SK-N-SH (cell line): ENCODE measurements at regions not wholly inside any gene's neighbourhood (a gene's known extent, or its start where the extent isn't known, plus 50 kb on each side); places are given as distances from the start of the nearest gene placed in this dataset.

Experiments
- CTCF ChIA-PET: fragments of 300-600, 350-600 bp; formaldehyde crosslinking; extraction: SDS; loops from one replicate; lab custom pipeline; 2021; lab: Yijun Ruan, JAX
- POLR2A ChIA-PET: fragments of 350-600 bp; sonication (Branson Sonifier 250); formaldehyde crosslinking; extraction: SDS; loops from one replicate; lab custom pipeline; 2020; ENCODE audit warnings: antibody characterized with exemption, inconsistent platforms; lab: Yijun Ruan, JAX
- DNase-seq: peaks from one replicate; pipeline ENCODE4 v3.0.0; 2012
- H2AFZ ChIP-seq: fragments of 200-600 bp; sonication (generic); 2 replicates; pipeline ENCODE4 v1.8.1; 2016; ENCODE audit warnings: antibody characterized with exemption, mild to moderate bottlenecking, low read depth
- H3F3A ChIP-seq: fragments of 200-600 bp; sonication (generic); replicated peaks from 2 replicates; pipeline ENCODE3; 2016; ENCODE audit warnings: antibody characterized with exemption, mild to moderate bottlenecking; ENCODE audit not compliant: insufficient read depth
- H3K27ac ChIP-seq, 2 experiments: fragments of 200-500 bp in 1 of 2; fragments of 200-600 bp in 1 of 2; sonication (Bioruptor generic) in 1 of 2; sonication (generic), shearing (Covaris generic) in 1 of 2; 2 replicates each; pipeline versions ENCODE4 v1.5.1 to v1.6.1; 2014 to 2016; ENCODE audit warnings: low read depth in 2 of 2, inconsistent platforms in 1 of 2, low read length in 1 of 2, mild to moderate bottlenecking in 1 of 2, mixed read lengths in 1 of 2
- H3K27me3 ChIP-seq: fragments of 200-600 bp; sonication (generic), shearing (Covaris generic); 2 replicates; pipeline ENCODE4 v1.6.1; 2016; ENCODE audit warnings: mixed run types; ENCODE audit not compliant: insufficient read depth
- H3K36me3 ChIP-seq, 2 experiments: fragments of 200-500 bp in 1 of 2; fragments of 200-600 bp in 1 of 2; sonication (Bioruptor generic) in 1 of 2; sonication (generic) in 1 of 2; replicated peaks in 1 of 2; 2 replicates each; pipeline versions ENCODE3 to v1.5.1; 2014 to 2016; ENCODE audit warnings: low read length in 1 of 2, mild to moderate bottlenecking in 1 of 2; ENCODE audit not compliant: insufficient read depth in 2 of 2, control insufficient read depth in 1 of 2
- H3K4me1 ChIP-seq, 2 experiments: fragments of 200-500 bp in 1 of 2; fragments of 200-600 bp in 1 of 2; sonication (Bioruptor generic) in 1 of 2; sonication (generic), shearing (Covaris generic) in 1 of 2; 2 replicates each; pipeline versions ENCODE4 v1.5.1 to v1.6.1; 2014 to 2016; ENCODE audit warnings: low read depth in 1 of 2, low read length in 1 of 2, mixed run types in 1 of 2; ENCODE audit not compliant: insufficient read depth in 2 of 2, control insufficient read depth in 1 of 2
- H3K4me2 ChIP-seq: fragments of 200-600 bp; sonication (generic), shearing (Covaris generic); 2 replicates; pipeline ENCODE4 v1.6.1; 2017; ENCODE audit warnings: mixed run types
- H3K4me3 ChIP-seq, 2 experiments: fragments of 200-500 bp in 1 of 2; fragments of 200-600 bp in 1 of 2; sonication (Bioruptor generic) in 1 of 2; sonication (generic), shearing (Covaris generic) in 1 of 2; 2 replicates each; pipeline versions ENCODE4 v1.5.1 to v1.8.1; 2014 to 2016; ENCODE audit warnings: low read depth in 2 of 2, inconsistent platforms in 1 of 2, low read length in 1 of 2, mild to moderate bottlenecking in 1 of 2, mixed read lengths in 1 of 2, moderate library complexity in 1 of 2
- H3K79me2 ChIP-seq: fragments of 200-600 bp; sonication (generic); 2 replicates; pipeline ENCODE4 v1.8.1; 2017; ENCODE audit warnings: mild to moderate bottlenecking; ENCODE audit not compliant: insufficient read depth
- H3K9ac ChIP-seq: fragments of 200-600 bp; sonication (generic); 2 replicates; pipeline ENCODE4 v1.6.1; 2017; ENCODE audit warnings: mixed run types
- H3K9me2 ChIP-seq: fragments of 200-600 bp; sonication (generic); 2 replicates; pipeline ENCODE4 v1.6.1; 2017; ENCODE audit warnings: mixed run types
- H3K9me3 ChIP-seq: fragments of 200-600 bp; sonication (generic); 2 replicates; pipeline ENCODE4 v1.6.1; 2017; ENCODE audit warnings: mixed run types, mild to moderate bottlenecking, moderate library complexity
- H4K20me1 ChIP-seq: fragments of 200-600 bp; sonication (generic); 2 replicates; pipeline ENCODE4 v1.6.1; 2017; ENCODE audit warnings: mild to moderate bottlenecking, mixed run types; ENCODE audit not compliant: insufficient read depth
- EZH2phosphoT487 ChIP-seq: fragments of 200-600 bp; sonication (generic); IDR thresholded peaks from 2 replicates; pipeline ENCODE4 v1.6.1; 2017; ENCODE audit warnings: low read depth, mixed run types, mild to moderate bottlenecking, antibody characterized with exemption, moderate library complexity, borderline replicate concordance
- FOXM1 ChIP-seq: IDR thresholded peaks from 2 replicates; pipeline ENCODE4 v1.4.0; 2012; ENCODE audit warnings: low read depth, mild to moderate bottlenecking
- GABPA ChIP-seq: IDR thresholded peaks from 2 replicates; pipeline ENCODE4 v1.4.0; 2012; ENCODE audit warnings: low read depth, mild to moderate bottlenecking
- JUND ChIP-seq: IDR thresholded peaks from 2 replicates; pipeline ENCODE4 v1.4.0; 2012
- NFIC ChIP-seq: IDR thresholded peaks from 2 replicates; pipeline ENCODE4 v1.4.0; 2012; ENCODE audit warnings: borderline replicate concordance
- NRF1 ChIP-seq: IDR thresholded peaks from 2 replicates; pipeline ENCODE4 v1.6.1; 2012; ENCODE audit warnings: low read depth, mild to moderate bottlenecking, low read length
- PBX3 ChIP-seq: IDR thresholded peaks from 2 replicates; pipeline ENCODE4; 2012
- POLR2AphosphoS5 ChIP-seq: IDR thresholded peaks from 2 replicates; pipeline ENCODE4 v1.6.1; 2012; ENCODE audit warnings: low read depth, low read length
- RCOR1 ChIP-seq: fragments of 150-350 bp; IDR thresholded peaks from 2 replicates; pipeline ENCODE4 v1.6.1; 2017; ENCODE audit warnings: antibody characterized with exemption, low read length
- REST ChIP-seq: IDR thresholded peaks from 2 replicates; pipeline ENCODE4 v1.6.1; 2012; ENCODE audit warnings: mild to moderate bottlenecking, low read depth, low read length, moderate library complexity
- RXRA ChIP-seq: IDR thresholded peaks from 2 replicates; pipeline ENCODE4 v1.4.0; 2012; ENCODE audit warnings: low read depth, mild to moderate bottlenecking, borderline replicate concordance
- SMC3 ChIP-seq: IDR thresholded peaks from 2 replicates; pipeline ENCODE4 v1.6.1; 2012; ENCODE audit warnings: low read depth, low read length, improper control_type of control experiment
- TAF1 ChIP-seq: IDR thresholded peaks from 2 replicates; pipeline ENCODE4 v1.6.1; 2012; ENCODE audit warnings: low read depth, mild to moderate bottlenecking, low read length, moderate library complexity, borderline replicate concordance
- TCF12 ChIP-seq: IDR thresholded peaks from 2 replicates; pipeline ENCODE4 v1.4.0; 2012
- USF2 ChIP-seq: fragments of 150-350 bp; IDR thresholded peaks from 2 replicates; pipeline ENCODE4 v1.6.1; 2017; ENCODE audit warnings: antibody characterized with exemption, low read length, low read depth, borderline replicate concordance
- YY1 ChIP-seq: IDR thresholded peaks from 2 replicates; pipeline ENCODE4 v1.4.0; 2012; ENCODE audit warnings: low read depth, mild to moderate bottlenecking
- WGBS: methylation state at CpG from one replicate; pipeline ENCODE4 v1.1.6; 2017; ENCODE audit warnings: low lambda C conversion rate; 5-methylcytosine and 5-hydroxymethylcytosine counted together
- TF ChIP-seq, protein P1 (sequence below): fragments of 200-600 bp; sonication (generic); IDR thresholded peaks from 2 replicates; pipeline ENCODE4 v1.6.1; 2017; ENCODE audit warnings: antibody characterized with exemption, mild to moderate bottlenecking, moderate library complexity
- TF ChIP-seq, protein P2 (sequence below): IDR thresholded peaks from 2 replicates; pipeline ENCODE4 v1.4.0; 2012; ENCODE audit warnings: low read depth, borderline replicate concordance

- CTCF ChIA-PET = interaction anchor here (1.0 kb wide), 3 partner anchors 10 to 16 kb away, joined by 3 read pairs; no protein-coding TSS in a partner anchor
Observed at GRCh38 chr4:180407275-180407885, 1835.8 kb upstream of the TENM3 start.

DNA sequence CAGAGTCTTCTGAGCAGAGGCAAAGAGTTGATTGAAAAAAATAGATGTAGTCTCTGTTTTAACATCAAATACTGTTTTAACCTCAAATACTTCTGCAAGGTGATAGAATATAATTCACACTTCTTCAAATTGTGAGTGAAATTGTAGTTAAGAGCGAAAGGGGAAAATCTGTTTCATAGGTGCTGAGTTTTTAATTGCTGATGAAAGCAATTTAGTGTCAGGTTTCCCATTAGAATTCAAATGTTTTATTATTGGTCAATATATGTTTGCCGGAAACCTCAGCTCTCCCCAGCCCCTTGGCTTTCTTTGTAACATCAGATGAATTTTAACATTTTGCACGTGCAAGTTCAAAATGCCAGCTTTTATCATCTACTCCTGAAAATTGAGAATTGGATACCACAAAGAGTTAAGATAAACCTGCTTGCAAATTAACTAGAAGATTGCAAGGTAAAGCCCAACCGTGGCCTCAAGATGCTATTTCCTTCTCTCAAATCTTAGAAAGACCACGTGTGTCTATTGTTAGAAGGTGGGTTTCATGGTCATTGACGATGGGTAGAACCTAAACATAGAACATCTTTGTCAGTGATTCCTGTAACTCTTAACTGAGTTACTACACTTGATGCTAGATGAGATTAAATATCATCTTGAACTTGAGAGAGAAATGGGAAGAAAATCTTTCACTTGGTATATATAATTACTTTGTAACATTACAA is 1824.2 kb upstream of the TENM3 start:
- ChIA-PET CTCF (interaction anchor here (1.3 kb wide), 1 partner anchor 12 kb away, joined by 3 read pairs; no protein-coding TSS in a partner anchor), POLR2A (no interaction called here)
- no peaks in the 10 kb centered on the region for H3K9me3 ChIP-seq
- no peaks in the 10 kb centered on the region for H3F3A ChIP-seq
- no peak for DNase-seq
- H3K27ac ChIP-seq = no peak overlapping the region
- H3K4me1 ChIP-seq = no peaks in the 10 kb centered on the region
- H3K27me3 ChIP-seq = no peaks in the 10 kb centered on the region
- H3K36me3 ChIP-seq = no peaks in the 10 kb centered on the region
- WGBS = 3% methylated on average over 6 of the region's 6 CpGs
- no peak overlapping the region for H2AFZ ChIP-seq
- no peak overlapping the region for H3K4me2 ChIP-seq
- no peaks in the 10 kb centered on the region for H4K20me1 ChIP-seq
- no peaks in the 10 kb centered on the region for H3K9me2 ChIP-seq
- no peaks in the 10 kb centered on the region for H3K79me2 ChIP-seq
- no peak overlapping the region for H3K4me3 ChIP-seq
- no peak overlapping the region for H3K9ac ChIP-seq
- TF ChIP-seq NFIC (no peak), PBX3 (no peak), FOXM1 (no peak), GABPA (no peak), YY1 (no peak), TAF1 (no peak), JUND (no peak), NRF1 (no peak), POLR2AphosphoS5 (no peak), TCF12 (no peak), RCOR1 (no peak), EZH2phosphoT487 (no peak), REST (no peak), SMC3 (no peak), RXRA (no peak)
- TF ChIP-seq, protein P1, sequence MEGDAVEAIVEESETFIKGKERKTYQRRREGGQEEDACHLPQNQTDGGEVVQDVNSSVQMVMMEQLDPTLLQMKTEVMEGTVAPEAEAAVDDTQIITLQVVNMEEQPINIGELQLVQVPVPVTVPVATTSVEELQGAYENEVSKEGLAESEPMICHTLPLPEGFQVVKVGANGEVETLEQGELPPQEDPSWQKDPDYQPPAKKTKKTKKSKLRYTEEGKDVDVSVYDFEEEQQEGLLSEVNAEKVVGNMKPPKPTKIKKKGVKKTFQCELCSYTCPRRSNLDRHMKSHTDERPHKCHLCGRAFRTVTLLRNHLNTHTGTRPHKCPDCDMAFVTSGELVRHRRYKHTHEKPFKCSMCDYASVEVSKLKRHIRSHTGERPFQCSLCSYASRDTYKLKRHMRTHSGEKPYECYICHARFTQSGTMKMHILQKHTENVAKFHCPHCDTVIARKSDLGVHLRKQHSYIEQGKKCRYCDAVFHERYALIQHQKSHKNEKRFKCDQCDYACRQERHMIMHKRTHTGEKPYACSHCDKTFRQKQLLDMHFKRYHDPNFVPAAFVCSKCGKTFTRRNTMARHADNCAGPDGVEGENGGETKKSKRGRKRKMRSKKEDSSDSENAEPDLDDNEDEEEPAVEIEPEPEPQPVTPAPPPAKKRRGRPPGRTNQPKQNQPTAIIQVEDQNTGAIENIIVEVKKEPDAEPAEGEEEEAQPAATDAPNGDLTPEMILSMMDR = no peak
- TF ChIP-seq, protein P2, sequence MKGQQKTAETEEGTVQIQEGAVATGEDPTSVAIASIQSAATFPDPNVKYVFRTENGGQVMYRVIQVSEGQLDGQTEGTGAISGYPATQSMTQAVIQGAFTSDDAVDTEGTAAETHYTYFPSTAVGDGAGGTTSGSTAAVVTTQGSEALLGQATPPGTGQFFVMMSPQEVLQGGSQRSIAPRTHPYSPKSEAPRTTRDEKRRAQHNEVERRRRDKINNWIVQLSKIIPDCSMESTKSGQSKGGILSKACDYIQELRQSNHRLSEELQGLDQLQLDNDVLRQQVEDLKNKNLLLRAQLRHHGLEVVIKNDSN = no peak

More at GRCh38 chr4:180407275-180407885, 1835.8 kb upstream of the TENM3 start:
- H3K4me3 ChIP-seq = no peak overlapping the region
- H3K4me2 ChIP-seq = no peak overlapping the region
- H3K9me3 ChIP-seq = no peaks in the 10 kb centered on the region
- DNase-seq = no peak
- no peak for TF ChIP-seq TCF12
- TF ChIP-seq USF2 = no peak
- no peaks in the 10 kb centered on the region for H3K9me2 ChIP-seq
- no peaks in the 10 kb centered on the region for H3F3A ChIP-seq
- H3K27ac ChIP-seq = no peak overlapping the region
- H2AFZ ChIP-seq = no peak overlapping the region
- 4% methylated on average over 4 of the region's 4 CpGs for WGBS
- peaks cover 7% of the 10 kb centered on the region; the same call in 1 of the 2 replicates for H3K27me3 ChIP-seq
- POLR2A ChIA-PET = no interaction called here
- no peaks in the 10 kb centered on the region for H3K79me2 ChIP-seq
- H4K20me1 ChIP-seq = no peaks in the 10 kb centered on the region
- no peak overlapping the region for H3K9ac ChIP-seq
- H3K4me1 ChIP-seq = no peaks in the 10 kb centered on the region
- H3K36me3 ChIP-seq = no peaks in the 10 kb centered on the region
